Transverse colon (tissue), 4 donors: ENCODE measurements at regions not wholly inside any gene's neighbourhood (a gene's known extent, or its start where the extent isn't known, plus 50 kb on each side); places are given as distances from the start of the nearest gene placed in this dataset.

Experiments
- EP300 ChIP-seq: sonication (generic); formaldehyde crosslinking; IDR thresholded peaks from one replicate; pipeline ENCODE4 v1.6.1; 2017; ENCODE audit warnings: antibody characterized with exemption, low read depth
- POLR2A ChIP-seq: fragments of 450-650 bp; IDR thresholded peaks from one replicate; pipeline ENCODE4 v1.6.1; 2016; ENCODE audit warnings: antibody characterized with exemption, mild to moderate bottlenecking, moderate library complexity
- POLR2AphosphoS5 ChIP-seq, 3 donors: sonication (generic); formaldehyde crosslinking; IDR thresholded peaks; one replicate each; pipeline ENCODE4 v1.6.1; 2016; ENCODE audit warnings: antibody characterized with exemption in 3 of 3
- TF ChIP-seq, protein P1 (sequence below), 5 experiments: fragments of 200-600 bp in 3 of 5; fragments of 450-650 bp in 2 of 5; sonication (generic) in 3 of 5; IDR thresholded peaks; 1 replicate in 2 of 5; 2 replicates in 3 of 5; pipeline ENCODE4 v1.5.1; 2016 to 2017; ENCODE audit warnings: antibody characterized with exemption in 5 of 5, inconsistent platforms in 3 of 5, mild to moderate bottlenecking in 2 of 5, moderate library complexity in 1 of 5

- TF ChIP-seq, protein P1, sequence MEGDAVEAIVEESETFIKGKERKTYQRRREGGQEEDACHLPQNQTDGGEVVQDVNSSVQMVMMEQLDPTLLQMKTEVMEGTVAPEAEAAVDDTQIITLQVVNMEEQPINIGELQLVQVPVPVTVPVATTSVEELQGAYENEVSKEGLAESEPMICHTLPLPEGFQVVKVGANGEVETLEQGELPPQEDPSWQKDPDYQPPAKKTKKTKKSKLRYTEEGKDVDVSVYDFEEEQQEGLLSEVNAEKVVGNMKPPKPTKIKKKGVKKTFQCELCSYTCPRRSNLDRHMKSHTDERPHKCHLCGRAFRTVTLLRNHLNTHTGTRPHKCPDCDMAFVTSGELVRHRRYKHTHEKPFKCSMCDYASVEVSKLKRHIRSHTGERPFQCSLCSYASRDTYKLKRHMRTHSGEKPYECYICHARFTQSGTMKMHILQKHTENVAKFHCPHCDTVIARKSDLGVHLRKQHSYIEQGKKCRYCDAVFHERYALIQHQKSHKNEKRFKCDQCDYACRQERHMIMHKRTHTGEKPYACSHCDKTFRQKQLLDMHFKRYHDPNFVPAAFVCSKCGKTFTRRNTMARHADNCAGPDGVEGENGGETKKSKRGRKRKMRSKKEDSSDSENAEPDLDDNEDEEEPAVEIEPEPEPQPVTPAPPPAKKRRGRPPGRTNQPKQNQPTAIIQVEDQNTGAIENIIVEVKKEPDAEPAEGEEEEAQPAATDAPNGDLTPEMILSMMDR (IDR thresholded peaks at IDR 0.05) = no peak
- TF ChIP-seq POLR2A (no peak), EP300 (no peak), POLR2AphosphoS5 (IDR thresholded peaks at IDR 0.05) (no peak)
These were observed 149.6 kb downstream of the NAF1 start for GRCh38 chr4:163017135-163017534.
